ENCODE measurements at regions not wholly inside any gene's neighbourhood (a gene's known extent, or its start where the extent isn't known, plus 50 kb on each side); places are given as distances from the start of the nearest gene placed in this dataset.

- no peaks in the 10 kb centered on the region for H3K79me2 ChIP-seq (ENCODE audit: control insufficient read depth, insufficient read depth, low read length)
- H4K20me1 ChIP-seq (replicated peaks; ENCODE audit: control insufficient read depth, insufficient read depth, low read length), result no peaks in the 10 kb centered on the region
- H3K4me3 ChIP-seq, result no peak overlapping the region
- no peaks in the 10 kb centered on the region for H3K9me1 ChIP-seq (ENCODE audit: control insufficient read depth, insufficient read depth, low read length)
- intact Hi-C loops (cut with micrococcal nuclease) (no loop called here), in situ Hi-C loops (cut with MboI) (no loop called here)
- ATAC-seq (no peak), DNase-seq (ENCODE audit: extremely low read depth in 1 of 4, low spot score in 3 of 4) (no peak), FAIRE-seq (no peak)
- ChIA-PET CTCF (ENCODE audit: low intra/inter-chr PET ratio) (no interaction called here), POLR2A (no interaction called here)
- no TSS peak for BruUV-seq (replicated peaks)
- no peaks in the 10 kb centered on the region for H3K27me3 ChIP-seq (ENCODE audit: control insufficient read depth in 2 of 2, insufficient read depth in 2 of 2, low read length in 2 of 2)
- no peak overlapping the region for H3K27ac ChIP-seq (ENCODE audit: extremely low read depth, low read depth, low read length)
- H2AFZ ChIP-seq (ENCODE audit: low read depth, low read length), result no peak overlapping the region
- no peaks in the 10 kb centered on the region for H3K36me3 ChIP-seq (ENCODE audit: control insufficient read depth, insufficient read depth, low read length)
- H3K9me3 ChIP-seq (replicated peaks; ENCODE audit: control insufficient read depth, insufficient read depth, low read depth, low read length), result no peaks in the 10 kb centered on the region
- 0% methylated on average over 2 of the region's 4 CpGs for WGBS (ENCODE audit: insufficient coverage, low coverage, missing lambda C conversion rate)
- no peaks in the 10 kb centered on the region for H3K4me1 ChIP-seq (replicated peaks in 1 of 2; ENCODE audit: control insufficient read depth in 2 of 2, insufficient read depth in 2 of 2, low read length in 2 of 2)
- H3K4me2 ChIP-seq (ENCODE audit: insufficient read depth, low read length), result no peak overlapping the region
- no peak overlapping the region for H3K9ac ChIP-seq (ENCODE audit: insufficient read depth in 1 of 2, low read depth in 2 of 2, low read length in 2 of 2)
- no peak for TF ChIP-seq TRIM28 (IDR thresholded peaks at IDR 0.05)
- TF ChIP-seq IRF2 (CRISPR knock-in tag; IDR thresholded peaks at IDR 0.05), result no peak
- no peak for TF ChIP-seq CCNT2 (IDR thresholded peaks at IDR 0.05; ENCODE audit: borderline replicate concordance, extremely low read depth, insufficient read length, low read depth, low read length)
- no peak for TF ChIP-seq MAZ (CRISPR knock-in tag; conservative IDR thresholded peaks at IDR 0.05 in 1 of 2, IDR thresholded peaks at IDR 0.05 in 1 of 2)
- TF ChIP-seq ETV5 (CRISPR knock-in tag; IDR thresholded peaks at IDR 0.05; ENCODE audit: low read depth), result no peak
- TF ChIP-seq NR3C1 (CRISPR knock-in tag; IDR thresholded peaks at IDR 0.05), result no peak
- TF ChIP-seq GABPB2 (CRISPR knock-in tag; conservative IDR thresholded peaks at IDR 0.05), result no peak
- TF ChIP-seq BRF2 (IDR thresholded peaks at IDR 0.05; ENCODE audit: borderline replicate concordance, insufficient read depth, insufficient read length), result no peak
- TF ChIP-seq ATF1 (CRISPR knock-in tag; IDR thresholded peaks at IDR 0.05), result no peak
- TF ChIP-seq ATF1 (tag; IDR thresholded peaks at IDR 0.05), result no peak
- no peak for TF ChIP-seq ZNF280A (IDR thresholded peaks at IDR 0.05; ENCODE audit: low read depth, partially characterized antibody)
- no peak for TF ChIP-seq CHD1 (IDR thresholded peaks at IDR 0.05; ENCODE audit: low read length)
- TF ChIP-seq SLC30A9 (CRISPR knock-in tag; IDR thresholded peaks at IDR 0.05), result no peak
- TF ChIP-seq FOXM1 (IDR thresholded peaks at IDR 0.05; ENCODE audit: low read depth), result no peak
- no peak for TF ChIP-seq FOXM1 (CRISPR knock-in tag; IDR thresholded peaks at IDR 0.05; ENCODE audit: low read depth)
- TF ChIP-seq HNRNPK (IDR thresholded peaks at IDR 0.05; ENCODE audit: low read depth, low read length, poor library complexity, severe bottlenecking), result no peak
- TF ChIP-seq MEF2A (IDR thresholded peaks at IDR 0.05; ENCODE audit: control insufficient read depth, low read depth, low read length), result no peak
- TF ChIP-seq ZFP30 (CRISPR knock-in tag; IDR thresholded peaks at IDR 0.05; ENCODE audit: borderline replicate concordance), result no peak
- TF ChIP-seq ZBTB7A (IDR thresholded peaks at IDR 0.05; ENCODE audit: borderline replicate concordance, control insufficient read depth, low read depth, low read length), result no peak
- no peak for TF ChIP-seq ZNF444 (CRISPR knock-in tag; IDR thresholded peaks at IDR 0.05)
Observed at GRCh38 chr9:81373294-81373693, 316.1 kb downstream of the TLE1 start.
